UCSD-AML1 (cell line): ENCODE measurements at regions not wholly inside any gene's neighbourhood (a gene's known extent, or its start where the extent isn't known, plus 50 kb on each side); places are given as distances from the start of the nearest gene placed in this dataset.
"Not testable (repeated sequence)": the region's sequence is repeated elsewhere in the genome, so short reads cannot be mapped to it uniquely, and the experiment has no call there.

Source experiments
- DNase-seq: peaks from one replicate; lab custom pipeline; 2025; ENCODE audit not compliant: unreplicated experiment; lab: John Stamatoyannopoulos, UW

DNA sequence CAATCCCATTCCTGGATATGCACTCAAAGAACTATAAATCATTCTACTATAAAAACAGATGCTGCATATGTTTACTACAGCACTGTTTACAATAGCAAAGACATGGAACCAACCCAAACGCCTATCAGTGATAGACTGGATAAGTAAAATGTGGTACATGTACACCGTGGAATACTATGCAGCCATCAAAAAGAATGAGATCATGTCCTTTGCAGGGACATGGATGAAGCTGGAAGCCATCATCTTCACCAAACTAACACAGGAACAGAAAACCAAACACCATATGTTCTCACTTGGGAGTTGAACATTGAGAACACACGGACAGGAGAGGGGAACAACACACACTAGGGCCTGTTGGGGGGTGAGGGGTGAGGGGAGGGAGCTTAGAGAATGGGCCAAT lies 274.9 kb upstream of the KIAA1217 start:
- not testable (repeated sequence) for DNase-seq

DNA sequence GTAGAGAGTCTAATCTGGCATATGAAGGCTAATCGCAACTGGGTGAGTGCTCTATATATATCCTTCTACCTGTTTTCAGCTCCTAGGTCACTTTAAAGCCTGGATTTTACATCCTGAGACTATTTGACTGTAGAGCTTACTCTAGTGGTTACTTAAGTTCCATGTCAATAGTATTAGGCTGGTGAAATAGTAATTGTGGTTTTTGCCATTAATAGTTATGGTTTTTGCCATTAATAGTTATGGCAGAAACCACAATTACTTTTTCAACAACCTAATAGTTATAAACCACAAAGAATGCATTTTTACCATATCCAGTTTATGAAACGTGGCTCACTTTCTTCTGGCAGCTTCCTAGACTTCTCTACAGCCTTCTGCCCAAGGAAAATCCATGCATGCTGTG lies 263.1 kb upstream of the KIAA1217 start:
- no peak for DNase-seq

DNA sequence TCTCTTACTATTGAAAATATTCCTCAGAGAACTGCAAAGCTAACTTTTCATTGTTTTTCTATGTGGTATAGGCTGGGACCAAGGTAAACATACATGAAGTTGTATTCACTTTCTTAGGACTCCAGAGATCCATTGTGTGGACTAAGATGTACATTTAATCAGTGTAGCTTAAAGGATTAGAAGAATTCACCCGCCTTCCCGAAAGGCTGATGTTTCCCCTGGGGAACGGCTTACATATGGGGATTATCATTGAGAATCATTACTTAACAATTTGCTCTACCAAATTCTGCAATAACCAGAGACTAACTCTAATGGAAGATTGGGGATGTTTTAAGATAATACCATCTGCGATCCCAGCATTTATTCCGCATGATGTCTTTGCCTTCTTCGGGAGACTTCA lies 257.1 kb upstream of the KIAA1217 start:
- DNase-seq: no peak

DNA sequence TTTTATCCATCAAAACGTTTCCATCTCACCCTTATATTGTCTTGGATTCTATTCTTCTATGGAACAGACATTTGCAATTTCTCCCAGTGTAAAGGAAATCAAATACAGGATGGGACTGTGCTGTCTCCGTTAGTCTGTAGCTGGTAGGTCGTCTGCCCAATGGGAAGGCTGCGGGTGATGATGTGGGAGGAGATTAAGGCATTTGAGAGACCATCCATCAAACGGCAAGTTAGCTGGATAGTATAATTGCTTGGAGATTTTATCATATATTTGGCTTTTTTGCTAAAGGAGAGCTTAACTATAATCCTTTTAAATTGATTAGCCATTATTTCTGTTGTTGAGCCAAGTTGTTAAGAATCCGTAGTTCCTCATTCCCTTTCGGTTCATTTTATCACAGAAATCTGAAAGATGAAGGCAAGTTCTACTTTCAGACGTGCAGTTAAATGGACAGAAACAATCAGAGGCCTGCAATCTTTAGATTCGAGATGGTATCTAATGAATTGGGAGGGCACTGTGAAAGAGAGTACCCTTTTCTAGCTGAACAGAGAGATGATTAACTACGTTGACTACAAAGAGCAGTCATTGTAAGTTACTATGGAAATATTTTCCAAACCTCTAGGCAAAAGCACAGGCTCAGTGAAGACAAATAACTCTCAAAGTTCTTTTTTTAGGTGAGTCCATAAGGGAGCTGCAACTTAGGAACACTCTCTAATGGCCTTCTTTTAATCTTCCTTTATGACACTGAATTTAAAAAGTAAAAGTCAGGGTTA lies 253.3 kb upstream of the KIAA1217 start:
- DNase-seq: no peak

DNA sequence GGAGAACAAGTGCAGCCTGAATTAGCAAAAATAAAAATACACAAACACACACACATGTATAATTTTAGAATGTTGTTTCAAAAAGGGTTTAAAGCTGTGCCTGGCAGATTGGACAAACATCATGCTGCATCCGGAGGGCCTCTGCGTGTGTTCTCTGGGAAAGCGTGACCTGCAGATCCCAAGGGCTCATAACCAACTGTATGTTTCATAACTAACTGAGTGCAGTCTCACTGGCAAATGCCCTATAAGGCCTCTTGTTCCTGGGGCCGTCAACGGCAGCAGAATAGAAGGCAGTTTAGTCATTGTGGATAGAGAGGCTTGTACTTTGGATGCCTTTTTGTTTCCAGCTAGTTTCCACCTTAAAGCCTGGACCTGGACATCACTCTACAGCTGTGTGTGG lies 243.8 kb upstream of the KIAA1217 start:
- no peak for DNase-seq

DNA sequence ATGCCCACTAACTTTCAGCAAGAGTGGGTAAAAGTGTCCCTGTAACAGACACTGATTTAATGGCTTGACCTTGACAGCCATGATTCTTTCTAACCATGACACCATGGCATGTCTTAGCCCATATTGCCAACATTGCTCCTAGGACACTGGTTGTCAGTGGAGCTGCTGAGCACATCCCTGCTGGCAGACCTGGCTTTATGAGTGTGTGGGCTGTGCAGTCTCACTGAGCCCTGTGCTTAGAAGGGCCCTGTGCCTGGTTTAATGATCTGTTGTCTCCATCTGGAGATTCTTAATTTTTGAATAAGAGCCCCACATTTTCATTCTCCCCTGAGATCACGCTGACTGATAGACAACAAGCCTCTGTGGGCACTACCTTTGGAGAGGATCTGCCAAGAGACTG lies 243.1 kb upstream of the KIAA1217 start:
- DNase-seq: no peak

DNA sequence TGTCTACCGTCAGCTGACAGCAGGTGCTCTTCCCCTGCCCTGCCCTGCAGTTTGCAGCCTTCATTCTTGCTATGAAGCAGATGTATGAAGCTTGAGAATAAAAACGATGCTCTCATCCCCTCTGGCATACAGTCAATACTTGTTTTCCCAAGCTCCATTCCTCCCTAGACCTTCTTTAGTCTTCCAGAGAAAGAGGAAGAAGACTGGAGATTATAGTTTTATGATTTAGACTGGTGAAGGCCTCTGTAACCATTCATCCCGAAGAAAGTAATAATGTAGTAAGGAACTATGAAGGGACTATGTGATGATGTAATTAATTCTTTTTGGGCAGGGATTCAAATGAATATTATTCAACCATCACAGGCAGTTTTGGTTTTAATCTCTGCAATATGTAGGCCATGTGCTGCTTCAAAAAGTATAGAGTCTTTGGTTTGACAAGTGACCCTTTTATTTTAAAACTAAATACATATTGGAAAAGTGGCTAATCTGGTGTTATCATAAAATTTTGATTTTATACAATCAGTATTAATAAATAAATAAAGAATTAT lies 242.4 kb upstream of the KIAA1217 start:
- DNase-seq: no peak

DNA sequence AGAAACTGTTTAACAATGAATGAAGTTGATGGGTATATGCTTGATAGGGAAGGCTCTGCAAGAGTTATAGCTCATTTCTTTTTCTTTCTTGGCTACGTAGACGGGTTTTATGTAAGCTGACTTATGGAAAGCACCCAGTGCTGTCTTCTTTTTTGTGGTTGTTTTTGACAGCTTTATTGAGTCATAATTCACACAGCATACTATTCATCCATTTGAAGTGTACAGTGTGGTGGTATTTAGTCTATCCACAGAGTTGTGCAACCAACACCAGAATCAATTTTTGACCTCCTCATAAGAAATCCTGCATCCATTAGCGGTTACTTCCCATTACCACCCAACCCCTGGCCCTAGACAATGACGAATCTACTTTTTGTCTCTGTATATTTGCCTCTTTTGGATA lies 240.6 kb upstream of the KIAA1217 start:
- no peak for DNase-seq

DNA sequence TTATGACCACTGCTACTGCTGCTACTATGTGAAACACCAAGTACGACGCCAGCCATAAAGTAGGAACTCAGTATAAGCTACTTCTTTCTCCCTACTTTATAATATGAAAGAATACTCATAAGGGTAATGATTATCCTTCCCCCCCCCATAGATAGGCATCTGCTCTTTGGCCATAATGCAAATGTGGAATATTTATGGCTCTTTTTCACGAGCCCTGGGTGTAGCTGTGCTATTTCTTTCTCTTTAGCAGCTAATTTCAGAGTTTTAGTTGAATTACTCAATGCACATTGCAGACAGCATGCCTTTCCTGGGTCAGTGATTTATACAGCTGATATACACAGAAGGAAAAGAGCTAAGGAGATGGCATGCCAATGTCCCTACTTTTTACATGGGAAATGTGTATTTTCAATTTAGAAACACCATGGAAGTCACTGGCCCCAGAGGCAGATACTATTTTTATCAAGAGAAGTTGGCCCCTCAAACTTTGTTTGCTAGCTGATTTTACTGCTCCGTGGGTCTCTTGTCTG lies 234.1 kb upstream of the KIAA1217 start:
- no peak for DNase-seq

DNA sequence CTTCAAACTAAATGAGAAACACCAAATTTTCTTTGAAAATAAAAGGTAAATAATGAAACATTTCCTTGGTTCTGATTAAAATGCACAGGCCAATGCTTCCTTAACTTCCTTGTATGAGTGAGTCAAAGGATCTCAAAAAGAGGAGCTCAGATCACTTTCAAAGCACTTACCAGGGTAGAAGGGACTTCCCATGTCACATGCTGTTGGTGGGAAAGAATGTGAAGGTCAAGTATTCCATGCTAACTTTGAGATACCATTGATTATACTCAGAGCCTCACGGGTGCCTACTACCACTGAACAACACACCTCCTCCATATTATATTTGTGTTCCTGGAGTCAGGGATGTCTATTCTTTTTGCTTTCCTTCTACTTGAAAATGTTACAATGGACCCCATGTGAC lies 233.5 kb upstream of the KIAA1217 start:
- DNase-seq: no peak

DNA sequence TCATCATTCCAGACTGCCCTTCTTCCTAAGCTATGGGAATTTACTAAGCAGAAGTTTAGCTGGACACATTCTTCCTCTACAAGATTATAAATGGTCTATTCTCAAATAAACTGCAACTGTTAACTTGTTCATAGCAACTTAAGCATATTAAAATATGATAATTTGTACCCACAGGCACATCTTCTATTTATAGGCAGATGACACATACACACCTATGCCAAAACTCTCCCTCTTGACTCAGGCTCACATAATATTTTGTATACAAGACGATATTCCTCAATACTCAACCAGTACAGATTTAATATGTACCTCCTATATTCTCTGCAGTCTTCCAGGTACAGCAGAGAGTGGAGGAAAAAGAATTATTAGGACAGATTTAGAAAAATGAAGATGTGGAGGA lies 232.7 kb upstream of the KIAA1217 start:
- DNase-seq: no peak

DNA sequence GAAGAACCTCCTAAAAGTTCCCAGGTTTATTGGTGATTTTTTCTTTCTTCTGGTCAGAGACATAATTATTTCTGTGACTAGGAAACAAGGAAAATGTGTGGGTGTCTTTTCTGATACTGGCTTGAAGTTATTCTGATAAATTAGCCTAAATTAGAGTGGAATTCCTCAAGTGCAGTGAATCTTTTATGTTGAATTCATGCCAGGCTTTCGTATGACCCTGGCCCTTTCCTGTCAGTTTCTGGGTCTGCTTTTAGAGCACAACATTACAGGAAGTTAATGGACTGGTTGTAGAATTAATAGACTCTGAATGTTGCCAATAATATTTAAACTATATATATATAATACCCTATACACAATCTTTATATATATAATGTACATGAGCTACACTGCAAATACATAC lies 230.6 kb upstream of the KIAA1217 start:
- no peak for DNase-seq

DNA sequence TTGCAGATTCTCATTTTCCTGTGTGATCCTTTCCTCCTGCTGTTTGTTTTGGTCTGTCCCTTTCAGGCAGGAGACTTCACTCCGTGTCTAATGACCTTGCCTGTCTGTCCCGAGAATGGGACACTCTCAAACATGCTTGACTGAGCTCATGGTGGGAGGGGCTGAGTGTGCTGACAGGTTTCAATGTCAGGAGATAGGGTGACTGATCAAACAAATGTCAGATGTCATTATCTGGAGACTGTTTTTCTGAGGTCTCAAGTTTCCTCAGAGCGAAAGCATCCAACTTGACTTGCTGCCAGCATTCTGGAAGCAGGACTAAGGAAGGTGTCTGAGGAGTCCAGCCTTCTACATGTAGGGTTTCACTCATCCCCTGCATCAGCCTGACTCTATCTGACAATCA lies 228.8 kb upstream of the KIAA1217 start:
- DNase-seq: no peak

DNA sequence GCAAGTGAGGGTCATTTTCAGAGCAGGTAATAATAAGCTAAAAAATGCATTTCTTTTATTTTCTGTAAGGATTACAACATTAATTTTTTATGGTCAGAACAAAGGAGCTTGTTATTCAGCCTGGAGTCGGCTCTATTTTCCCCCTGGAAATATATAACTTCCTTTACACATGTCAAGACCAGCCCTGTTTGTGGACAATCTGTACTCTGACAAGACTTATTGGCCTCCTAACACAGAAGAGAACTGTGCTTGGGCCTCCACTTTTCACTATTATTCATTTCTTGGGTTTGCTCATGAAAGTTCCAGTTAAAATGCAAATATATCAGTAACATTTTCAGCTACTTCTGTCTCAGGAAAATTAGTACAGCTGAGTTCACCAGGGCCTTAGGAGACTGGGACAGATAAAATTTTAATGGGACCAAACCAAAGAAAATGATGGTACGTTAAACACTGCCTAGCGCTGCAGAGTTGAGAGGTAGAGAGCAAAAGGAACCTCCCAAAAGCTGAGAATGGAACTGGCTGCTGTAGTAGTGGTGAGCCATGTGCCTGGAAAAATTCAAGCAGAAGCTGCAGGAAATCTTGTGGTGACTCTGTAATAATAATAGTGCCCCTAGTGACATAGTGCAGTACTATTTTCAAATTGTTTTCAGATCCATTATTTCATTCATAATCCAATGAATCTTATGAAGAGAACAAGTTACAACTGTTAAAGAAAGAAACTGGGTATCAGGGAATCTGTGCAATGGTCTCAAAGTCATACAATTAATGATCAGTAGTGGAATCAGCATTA lies 227.2 kb upstream of the KIAA1217 start:
- DNase-seq: no peak

DNA sequence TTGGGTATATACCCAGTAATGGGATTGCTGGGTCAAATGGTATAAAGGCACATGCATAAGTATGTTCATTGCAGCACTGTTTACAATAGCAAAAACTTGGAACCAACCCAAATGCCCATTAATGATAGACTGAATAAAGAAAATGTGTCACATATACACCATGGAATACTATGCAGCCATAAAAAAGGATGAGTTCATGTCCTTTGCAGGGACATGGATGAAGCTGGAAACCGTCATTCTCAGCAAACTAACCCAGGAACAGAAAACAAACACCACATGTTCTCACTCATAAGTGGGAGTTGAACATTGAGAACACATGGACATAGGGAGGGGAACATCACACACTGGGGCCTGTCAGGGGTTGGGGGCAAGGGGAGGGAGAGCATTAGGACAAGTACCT lies 224.5 kb upstream of the KIAA1217 start:
- DNase-seq: not testable (repeated sequence)

DNA sequence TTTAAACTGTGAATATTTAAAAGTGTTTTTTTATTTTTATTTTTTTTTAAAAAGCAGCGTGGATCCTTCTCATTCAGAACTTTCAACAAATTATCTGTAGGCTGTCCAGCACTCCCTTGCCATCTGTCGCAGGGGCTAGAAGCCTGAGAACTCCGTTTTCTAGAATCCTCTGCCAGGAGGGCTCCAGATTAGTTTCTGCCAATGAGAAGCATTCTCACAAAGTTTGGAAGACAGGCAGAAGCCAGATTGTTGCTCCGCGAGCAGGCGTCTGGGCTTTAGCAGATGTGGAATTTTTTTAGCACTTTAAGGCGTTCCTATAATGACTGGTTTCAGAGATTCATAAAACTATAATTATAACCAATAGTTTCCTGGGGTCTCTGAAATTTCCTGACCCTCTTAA lies 220.9 kb upstream of the KIAA1217 start:
- no peak for DNase-seq

DNA sequence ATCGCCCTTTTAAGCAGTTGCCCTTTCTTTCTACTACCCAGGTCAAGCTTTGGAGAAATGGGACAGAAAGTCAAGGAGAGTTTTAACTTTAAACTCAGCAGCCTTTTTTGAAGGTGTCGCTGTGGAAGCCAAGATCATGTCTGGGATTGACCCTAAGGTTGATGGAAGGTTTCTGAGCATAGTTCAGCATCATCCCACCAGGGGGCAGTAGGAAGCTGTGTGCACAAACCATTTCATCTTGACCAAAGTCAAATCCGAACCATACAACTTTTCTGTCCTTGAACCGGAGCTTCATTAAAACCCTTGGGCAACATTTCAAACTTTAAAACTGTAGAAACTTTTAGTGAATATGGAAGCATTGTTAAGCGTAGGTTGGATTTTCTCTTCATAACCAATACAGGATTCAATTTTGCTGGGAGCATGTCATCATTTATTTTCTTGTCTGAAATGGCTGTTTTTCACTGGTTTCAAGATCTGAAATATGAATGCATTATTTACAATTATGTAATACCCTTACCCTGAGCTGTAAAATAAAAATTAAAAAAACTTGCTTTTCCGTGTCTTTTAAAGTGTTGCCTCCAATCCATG lies 214.4 kb upstream of the KIAA1217 start:
- peak; percentile 40 for DNase-seq

DNA sequence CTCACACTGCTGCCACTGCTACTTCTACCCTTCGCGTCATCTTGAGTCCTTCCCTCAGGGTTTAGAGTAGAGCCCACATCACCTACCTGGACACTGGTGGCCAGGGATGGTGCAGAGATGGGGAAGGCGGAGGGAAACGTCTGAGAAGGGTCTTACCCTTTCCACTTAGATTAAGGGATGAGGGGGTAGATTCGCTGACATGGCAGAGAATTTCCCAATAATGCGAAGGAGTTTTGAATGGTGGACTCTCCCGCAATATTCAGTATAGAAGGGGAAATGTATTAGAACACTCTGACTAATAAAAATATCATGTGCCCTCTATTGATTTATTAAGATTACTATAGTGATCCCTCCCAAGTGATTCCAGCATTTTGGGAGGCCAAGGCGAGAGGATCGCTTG lies 209.5 kb upstream of the KIAA1217 start:
- DNase-seq: no peak

DNA sequence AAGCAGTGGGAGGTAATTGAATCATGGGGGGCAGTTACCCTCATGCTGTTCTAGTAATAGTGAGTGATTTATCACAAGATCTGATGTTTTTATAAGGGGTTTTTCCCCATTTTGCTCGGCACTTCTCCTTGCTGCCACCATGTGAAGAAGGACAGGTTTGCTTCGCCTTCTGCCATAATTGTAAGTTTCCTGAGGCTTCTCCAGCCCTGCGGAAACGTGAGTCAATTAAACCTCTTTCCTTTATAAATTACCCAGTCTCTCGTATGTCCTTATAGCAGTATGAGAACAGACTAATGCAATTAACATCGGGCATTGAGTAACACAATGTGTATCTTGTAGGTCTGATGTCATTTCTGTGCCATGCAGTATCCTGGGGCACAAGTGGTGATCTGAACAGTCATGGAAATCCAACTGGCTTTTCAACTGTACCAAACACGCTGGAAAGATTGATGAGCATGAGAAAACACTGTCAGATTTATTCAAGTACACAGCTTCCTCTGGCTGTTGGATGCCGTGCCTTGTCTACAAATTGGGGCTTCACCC lies 208.6 kb upstream of the KIAA1217 start:
- no peak for DNase-seq

DNA sequence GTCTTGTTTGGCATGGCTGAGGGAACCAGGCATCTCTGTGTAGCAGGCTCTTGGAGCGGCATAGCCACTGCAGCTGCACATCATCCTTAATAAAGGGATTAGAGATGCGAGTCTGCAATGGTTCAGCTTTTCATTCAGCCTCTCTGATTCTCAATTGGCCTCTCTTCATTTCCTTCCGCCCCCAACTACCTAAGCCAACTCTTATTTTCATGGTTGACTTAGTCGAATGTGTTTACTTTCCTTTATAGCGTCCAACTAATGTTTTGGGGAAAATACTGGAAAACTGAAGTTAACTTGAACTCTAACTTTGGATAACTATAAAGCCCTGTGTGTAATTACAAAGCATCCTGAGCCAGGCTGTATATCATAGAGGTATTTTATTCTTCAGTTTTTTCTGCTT lies 202.2 kb upstream of the KIAA1217 start:
- DNase-seq: no peak

DNA sequence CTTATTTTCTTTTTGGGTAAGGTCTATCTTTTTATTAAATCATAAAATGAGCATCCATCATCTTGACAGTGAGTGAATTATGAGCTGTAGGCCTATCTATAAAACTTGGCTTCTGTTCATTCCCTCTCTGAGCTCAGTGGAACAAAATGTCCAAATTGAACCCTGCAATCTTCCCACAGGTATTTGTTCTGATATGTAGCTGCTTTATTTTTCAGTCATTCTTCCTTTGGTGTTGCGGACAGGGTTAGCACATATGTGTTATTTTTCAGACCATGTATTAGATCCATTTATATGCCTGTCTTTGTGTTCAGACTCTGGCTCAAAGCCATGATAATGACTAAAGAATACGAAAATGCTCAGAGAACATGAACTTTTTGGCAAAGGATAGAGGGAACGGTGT lies 201.6 kb upstream of the KIAA1217 start:
- DNase-seq: no peak
